Breast epithelium (tissue), 4 donors: ENCODE measurements at regions not wholly inside any gene's neighbourhood (a gene's known extent, or its start where the extent isn't known, plus 50 kb on each side); places are given as distances from the start of the nearest gene placed in this dataset.

Source experiments
- DNase-seq, 2 donors: peaks; one replicate each; pipeline ENCODE4 v3.0.0-alpha.2; 2019; ENCODE audit warnings: low spot score in 2 of 2
- H3K27ac ChIP-seq, 2 donors: fragments of 200-600 bp; sonication (generic) in 1 of 2; one replicate each; pipeline ENCODE4 v1.5.1; 2016 to 2019; ENCODE audit warnings: mild to moderate bottlenecking in 1 of 2
- H3K27me3 ChIP-seq, 2 donors: fragments of 200-600 bp; sonication (generic) in 1 of 2; one replicate each; pipeline versions ENCODE4 v1.5.1 to v1.6.0; 2017 to 2019; ENCODE audit warnings: control low read depth in 1 of 2, mild to moderate bottlenecking in 1 of 2
- H3K36me3 ChIP-seq: fragments of 200-600 bp; one replicate; pipeline ENCODE4 v1.5.1; 2019
- H3K4me1 ChIP-seq, 2 donors: fragments of 200-600 bp; sonication (generic); one replicate each; pipeline ENCODE4 v1.5.1; 2016 to 2019; ENCODE audit warnings: control low read depth in 1 of 2
- H3K4me3 ChIP-seq, 3 donors: fragments of 200-600 bp; sonication (generic); 1 replicate in 2 of 3; 2 replicates in 1 of 3; pipeline ENCODE4 v1.5.1; 2016 to 2019; ENCODE audit warnings: mild to moderate bottlenecking in 3 of 3, moderate library complexity in 2 of 3
- H3K9me3 ChIP-seq, 2 donors: fragments of 200-600 bp; sonication (generic) in 1 of 2; one replicate each; pipeline ENCODE4 v1.5.1; 2016 to 2019; ENCODE audit warnings: control low read depth in 1 of 2
- POLR2A ChIP-seq: fragments of 450-650 bp; IDR thresholded peaks from one replicate; pipeline ENCODE4 v1.6.1; 2016; ENCODE audit warnings: antibody characterized with exemption, mild to moderate bottlenecking, moderate library complexity
- POLR2AphosphoS5 ChIP-seq, 3 donors: sonication (generic); formaldehyde crosslinking; IDR thresholded peaks; one replicate each; pipeline ENCODE4 v1.6.1; 2017; ENCODE audit warnings: antibody characterized with exemption in 3 of 3
- intact Hi-C: fragments of 100-400 bp; cut with DNase I; formaldehyde crosslinking; loops from one replicate; pipeline ENCODE4 v1.15.1; 2023; ENCODE audit warnings: low total_unique reads
- TF ChIP-seq, protein P1 (sequence below), 3 donors: fragments of 450-650 bp; IDR thresholded peaks; one replicate each; pipeline ENCODE4 v1.5.1; 2016 to 2017; ENCODE audit warnings: antibody characterized with exemption in 3 of 3, mild to moderate bottlenecking in 3 of 3, moderate library complexity in 3 of 3

GRCh38 chr2:2655453-2656114, 324.5 kb upstream of the MYT1L start:
- Histone ChIP-seq H3K4me1 (no peaks in the 10 kb centered on the region), H3K9me3 (peaks cover 4 to 8% of the 10 kb centered on the region in 2 donors), H3K27me3 (peaks cover 0 to 2% of the 10 kb centered on the region in 2 donors), H3K36me3 (no peaks in the 10 kb centered on the region), H3K27ac (no peak overlapping the region), H3K4me3 (peak overlapping the region in 1 of 3 donors; percentile 2)
- TF ChIP-seq POLR2AphosphoS5 (IDR thresholded peaks at IDR 0.05) (no peak), POLR2A (no peak)
- TF ChIP-seq, protein P1, sequence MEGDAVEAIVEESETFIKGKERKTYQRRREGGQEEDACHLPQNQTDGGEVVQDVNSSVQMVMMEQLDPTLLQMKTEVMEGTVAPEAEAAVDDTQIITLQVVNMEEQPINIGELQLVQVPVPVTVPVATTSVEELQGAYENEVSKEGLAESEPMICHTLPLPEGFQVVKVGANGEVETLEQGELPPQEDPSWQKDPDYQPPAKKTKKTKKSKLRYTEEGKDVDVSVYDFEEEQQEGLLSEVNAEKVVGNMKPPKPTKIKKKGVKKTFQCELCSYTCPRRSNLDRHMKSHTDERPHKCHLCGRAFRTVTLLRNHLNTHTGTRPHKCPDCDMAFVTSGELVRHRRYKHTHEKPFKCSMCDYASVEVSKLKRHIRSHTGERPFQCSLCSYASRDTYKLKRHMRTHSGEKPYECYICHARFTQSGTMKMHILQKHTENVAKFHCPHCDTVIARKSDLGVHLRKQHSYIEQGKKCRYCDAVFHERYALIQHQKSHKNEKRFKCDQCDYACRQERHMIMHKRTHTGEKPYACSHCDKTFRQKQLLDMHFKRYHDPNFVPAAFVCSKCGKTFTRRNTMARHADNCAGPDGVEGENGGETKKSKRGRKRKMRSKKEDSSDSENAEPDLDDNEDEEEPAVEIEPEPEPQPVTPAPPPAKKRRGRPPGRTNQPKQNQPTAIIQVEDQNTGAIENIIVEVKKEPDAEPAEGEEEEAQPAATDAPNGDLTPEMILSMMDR (IDR thresholded peaks at IDR 0.05), result no peak
- intact Hi-C loops, result no loop called here
- no peak for DNase-seq

DNA sequence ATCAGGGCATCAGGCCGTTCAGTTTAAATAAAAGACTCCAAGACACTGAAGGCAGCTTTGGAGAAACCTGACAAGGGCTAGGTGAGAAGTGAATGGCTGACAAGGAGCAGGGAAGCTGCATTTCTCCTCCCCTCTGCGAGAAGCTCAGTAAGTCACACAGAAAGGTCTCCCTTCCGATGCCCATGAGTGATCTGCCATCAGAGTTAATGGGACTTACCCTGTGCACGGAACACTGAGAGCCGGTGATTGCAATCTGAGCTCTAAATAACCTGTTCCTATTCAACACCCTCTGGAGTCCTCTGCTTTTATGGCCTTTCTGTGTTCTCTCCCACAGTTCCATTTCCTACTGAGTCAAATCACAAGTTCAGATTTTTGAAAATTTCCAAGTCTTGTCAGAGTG, 322.2 kb upstream of the MYT1L start:
- peaks cover 0 to 2% of the 10 kb centered on the region in 2 donors for H3K27me3 ChIP-seq
- DNase-seq, result no peak
- no peaks in the 10 kb centered on the region for H3K9me3 ChIP-seq
- no peak overlapping the region for H3K4me3 ChIP-seq
- no peak for TF ChIP-seq POLR2AphosphoS5 (IDR thresholded peaks at IDR 0.05)
- TF ChIP-seq, protein P1 (IDR thresholded peaks at IDR 0.05), result no peak
- no peak for TF ChIP-seq POLR2A
- intact Hi-C loops, result no loop called here
- no peaks in the 10 kb centered on the region for H3K4me1 ChIP-seq
- H3K36me3 ChIP-seq, result no peaks in the 10 kb centered on the region
- no peak overlapping the region for H3K27ac ChIP-seq

DNA sequence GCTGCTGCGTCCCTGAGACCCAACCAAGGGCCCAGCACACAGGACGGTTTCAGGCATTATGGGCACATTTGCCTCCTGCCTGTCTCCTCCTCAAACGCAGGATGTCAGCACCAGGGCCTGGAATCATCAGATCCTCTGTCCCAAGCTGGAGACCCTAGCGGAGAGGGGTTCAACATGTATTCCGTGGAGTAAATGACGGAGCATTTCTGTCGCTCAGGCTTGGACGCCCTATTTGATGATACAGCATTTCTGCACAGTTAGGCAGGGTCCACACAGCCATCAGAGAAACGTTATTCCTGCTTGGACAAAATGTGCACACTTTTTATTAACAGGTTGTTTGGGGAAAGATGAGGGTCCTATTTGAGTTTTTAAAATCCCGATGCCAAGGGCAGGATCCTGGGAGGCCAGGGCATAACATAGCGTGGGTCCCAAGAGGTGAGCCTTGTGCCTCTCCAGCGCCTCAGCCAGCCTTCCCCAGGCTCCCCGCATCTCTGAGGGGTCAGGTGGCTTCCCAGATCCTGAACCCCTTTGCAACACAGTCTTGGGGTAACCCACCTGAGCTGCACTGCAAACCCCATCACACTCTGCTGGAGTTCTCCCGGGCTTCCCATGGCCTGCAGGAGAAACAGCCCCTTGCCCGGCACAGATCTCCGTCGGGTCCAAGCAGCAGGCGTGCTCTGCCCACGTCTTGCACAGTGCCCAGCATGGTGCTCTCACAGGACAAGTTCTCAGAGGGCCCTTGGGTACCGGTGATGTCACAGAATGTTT, 319.7 kb upstream of the MYT1L start:
- Histone ChIP-seq H3K27ac (no peak overlapping the region), H3K9me3 (no peaks in the 10 kb centered on the region), H3K27me3 (peaks cover 0 to 3% of the 10 kb centered on the region in 2 donors), H3K36me3 (no peaks in the 10 kb centered on the region), H3K4me1 (no peaks in the 10 kb centered on the region), H3K4me3 (no peak overlapping the region)
- DNase-seq, result no peak
- intact Hi-C loops, result no loop called here
- TF ChIP-seq POLR2A (no peak), POLR2AphosphoS5 (IDR thresholded peaks at IDR 0.05) (no peak)
- TF ChIP-seq, protein P1 (IDR thresholded peaks at IDR 0.05), result no peak

DNA sequence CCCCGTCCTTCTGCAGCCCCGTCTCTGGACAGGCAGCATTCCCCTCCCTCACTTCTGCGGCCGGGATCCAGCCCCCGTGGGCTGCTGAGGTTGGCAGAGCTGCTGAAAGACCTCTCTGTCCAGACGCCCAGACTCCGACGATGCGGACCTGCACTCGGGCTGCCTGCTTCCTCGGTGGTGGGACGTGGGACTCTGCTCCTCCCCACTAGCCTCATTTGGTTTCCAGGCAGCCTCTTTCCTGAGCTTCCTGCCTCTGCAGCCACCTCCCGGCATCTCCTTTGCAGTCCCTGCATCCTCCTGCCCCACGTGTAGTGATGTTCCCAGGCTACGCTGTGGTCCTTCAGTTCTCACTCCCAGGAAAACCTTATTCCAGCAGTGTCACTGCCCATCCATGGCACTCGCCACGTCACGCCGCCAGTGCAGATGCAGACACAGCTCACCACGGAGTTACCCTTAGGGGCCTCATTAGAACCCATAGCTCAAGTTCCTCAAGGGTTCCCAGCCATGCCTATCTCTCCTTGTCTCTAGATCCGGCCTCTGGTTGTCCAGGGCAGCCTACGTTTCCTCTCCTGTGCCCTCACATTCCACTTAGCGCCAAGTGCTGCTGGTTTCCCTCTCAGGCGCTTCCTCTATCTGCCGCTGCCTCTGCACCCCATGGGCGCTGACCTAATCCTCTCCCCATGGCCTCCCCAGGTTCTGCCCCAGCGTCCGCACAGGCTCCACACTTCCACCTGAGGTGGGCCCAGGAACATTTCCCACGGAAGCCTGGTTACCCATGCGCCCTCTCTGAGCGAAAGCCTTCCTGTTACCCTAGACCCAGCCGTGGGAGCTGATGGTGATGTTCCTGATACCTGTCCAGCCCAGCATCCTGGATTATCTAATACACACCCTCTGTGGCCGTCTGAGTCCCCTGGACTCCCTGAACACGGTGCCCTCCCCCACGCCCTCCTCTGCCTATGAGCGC, 318.3 kb upstream of the MYT1L start:
- Histone ChIP-seq H3K4me1 (no peaks in the 10 kb centered on the region), H3K36me3 (no peaks in the 10 kb centered on the region), H3K27ac (no peak overlapping the region), H3K4me3 (peak overlapping the region in 1 of 3 donors; percentile 11), H3K27me3 (peaks cover 0 to 11% of the 10 kb centered on the region in 2 donors), H3K9me3 (no peaks in the 10 kb centered on the region)
- intact Hi-C loops, result no loop called here
- no peak for TF ChIP-seq POLR2AphosphoS5 (IDR thresholded peaks at IDR 0.05)
- TF ChIP-seq, protein P1 (IDR thresholded peaks at IDR 0.05), result no peak
- no peak for TF ChIP-seq POLR2A
- DNase-seq, result no peak
